Stimulated activated memory B cell treated with anti-CD40 and anti-IgM and Interleukin-4, amounts not matched to agents 10 μg/mL and 1 μg/mL and 100 μg/mL, for 72 hours (primary cell): ENCODE measurements at regions not wholly inside any gene's neighbourhood (a gene's known extent, or its start where the extent isn't known, plus 50 kb on each side); places are given as distances from the start of the nearest gene placed in this dataset.
"Not testable (repeated sequence)": the region's sequence is repeated elsewhere in the genome, so short reads cannot be mapped to it uniquely, and the experiment has no call there.

Experiments
- ATAC-seq: fragments of 150-1000 bp; cut with Tn5 transposase; 2 replicates; pipeline ENCODE4 v1.10.0; 2021
- H3K27ac Mint-ChIP-seq: one replicate; pipeline ENCODE4 v1.8.0; 2022; ENCODE audit warnings: mild to moderate bottlenecking, mixed read lengths
- H3K27me3 Mint-ChIP-seq: one replicate; pipeline ENCODE4 v1.8.0; 2022; ENCODE audit warnings: mixed read lengths
- H3K36me3 Mint-ChIP-seq: one replicate; pipeline ENCODE4 v1.8.0; 2022; ENCODE audit warnings: mixed read lengths
- H3K4me1 Mint-ChIP-seq: one replicate; pipeline ENCODE4 v1.8.0; 2022; ENCODE audit warnings: mixed read lengths
- H3K4me3 Mint-ChIP-seq: one replicate; pipeline ENCODE4 v1.8.0; 2022; ENCODE audit warnings: mild to moderate bottlenecking, moderate library complexity, mixed read lengths
- H3K9me3 Mint-ChIP-seq: one replicate; pipeline ENCODE4 v1.8.0; 2022; ENCODE audit warnings: mixed read lengths

- H3K27me3 Mint-ChIP-seq, H3K9me3 Mint-ChIP-seq, ATAC-seq, H3K27ac Mint-ChIP-seq, H3K4me3 Mint-ChIP-seq, H3K4me1 Mint-ChIP-seq: not testable (repeated sequence)
- peaks cover 11% of the 10 kb centered on the region for H3K36me3 Mint-ChIP-seq
Observed at GRCh38 chr9:62817214-62817613, 1627.4 kb downstream of the SPATA31A7 start.

GRCh38 chr9:62822185-62822584 lies 1632.3 kb downstream of the SPATA31A7 start:
- H3K36me3 Mint-ChIP-seq, H3K4me3 Mint-ChIP-seq, H3K27me3 Mint-ChIP-seq, H3K9me3 Mint-ChIP-seq, H3K4me1 Mint-ChIP-seq, H3K27ac Mint-ChIP-seq, ATAC-seq: not testable (repeated sequence)

DNA sequence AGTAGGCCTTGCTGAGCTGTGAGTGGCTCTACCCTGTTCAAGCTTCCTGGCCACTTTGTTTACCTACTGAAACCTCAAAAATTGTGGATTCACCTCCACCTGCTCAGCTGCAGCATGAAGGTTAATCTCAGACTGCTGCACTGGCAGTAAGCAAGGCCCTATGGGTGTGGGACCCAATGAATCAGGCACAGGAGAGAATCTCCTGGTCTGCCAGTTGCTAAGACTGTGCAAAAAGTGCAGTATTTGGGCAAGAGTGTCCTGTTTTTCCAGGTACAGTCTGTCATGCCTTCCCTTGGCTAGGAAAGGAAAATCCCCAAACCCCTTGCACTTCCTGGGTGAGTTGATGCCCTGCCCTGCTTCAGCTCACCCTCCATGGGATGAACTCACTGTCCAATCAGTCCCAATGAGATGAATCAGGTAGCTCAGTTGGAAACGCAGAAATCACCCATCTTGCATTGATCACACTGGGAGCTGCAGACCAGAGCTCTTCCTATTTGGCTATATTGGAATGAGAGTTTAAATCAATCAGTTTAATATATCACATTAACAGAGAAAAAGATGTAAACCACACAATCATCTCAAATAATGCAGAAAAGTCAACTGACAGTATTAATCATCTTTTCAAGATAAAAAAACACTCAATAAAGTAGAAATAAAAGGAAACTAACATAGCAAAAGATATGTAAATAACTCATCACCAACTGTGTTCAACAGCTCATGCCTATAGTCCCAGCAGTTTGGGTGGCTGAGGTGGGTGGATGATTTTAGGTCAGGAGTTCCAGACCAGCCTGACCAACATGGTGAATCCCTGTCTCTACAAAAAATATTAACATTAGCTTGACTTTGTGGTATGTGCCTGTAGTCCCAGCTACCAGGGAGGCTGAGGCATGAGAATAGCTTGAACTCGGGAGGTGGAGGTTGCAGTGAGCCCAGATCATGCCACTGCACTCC lies 1638.4 kb downstream of the SPATA31A7 start:
- H3K27me3 Mint-ChIP-seq, H3K4me1 Mint-ChIP-seq, H3K27ac Mint-ChIP-seq, H3K36me3 Mint-ChIP-seq, H3K9me3 Mint-ChIP-seq, H3K4me3 Mint-ChIP-seq: not testable (repeated sequence)
- peak; percentile 24 for ATAC-seq

- H3K27me3 Mint-ChIP-seq, H3K36me3 Mint-ChIP-seq, H3K4me3 Mint-ChIP-seq, ATAC-seq, H3K4me1 Mint-ChIP-seq, H3K27ac Mint-ChIP-seq, H3K9me3 Mint-ChIP-seq: not testable (repeated sequence)
Observed at GRCh38 chr9:62830829-62831459, 1641.1 kb downstream of the SPATA31A7 start.

GRCh38 chr9:62833323-62834200 lies 1643.7 kb downstream of the SPATA31A7 start:
- H3K27ac Mint-ChIP-seq, H3K27me3 Mint-ChIP-seq, H3K4me1 Mint-ChIP-seq, H3K9me3 Mint-ChIP-seq, ATAC-seq, H3K36me3 Mint-ChIP-seq, H3K4me3 Mint-ChIP-seq: not testable (repeated sequence)

GRCh38 chr9:62837254-62837911 lies 1647.5 kb downstream of the SPATA31A7 start:
- not testable (repeated sequence) for H3K4me1 Mint-ChIP-seq, H3K36me3 Mint-ChIP-seq, H3K9me3 Mint-ChIP-seq, ATAC-seq, H3K27me3 Mint-ChIP-seq
- Mint-ChIP-seq H3K27ac (peak overlapping the region; percentile 69), H3K4me3 (peak overlapping the region; percentile 57)

DNA sequence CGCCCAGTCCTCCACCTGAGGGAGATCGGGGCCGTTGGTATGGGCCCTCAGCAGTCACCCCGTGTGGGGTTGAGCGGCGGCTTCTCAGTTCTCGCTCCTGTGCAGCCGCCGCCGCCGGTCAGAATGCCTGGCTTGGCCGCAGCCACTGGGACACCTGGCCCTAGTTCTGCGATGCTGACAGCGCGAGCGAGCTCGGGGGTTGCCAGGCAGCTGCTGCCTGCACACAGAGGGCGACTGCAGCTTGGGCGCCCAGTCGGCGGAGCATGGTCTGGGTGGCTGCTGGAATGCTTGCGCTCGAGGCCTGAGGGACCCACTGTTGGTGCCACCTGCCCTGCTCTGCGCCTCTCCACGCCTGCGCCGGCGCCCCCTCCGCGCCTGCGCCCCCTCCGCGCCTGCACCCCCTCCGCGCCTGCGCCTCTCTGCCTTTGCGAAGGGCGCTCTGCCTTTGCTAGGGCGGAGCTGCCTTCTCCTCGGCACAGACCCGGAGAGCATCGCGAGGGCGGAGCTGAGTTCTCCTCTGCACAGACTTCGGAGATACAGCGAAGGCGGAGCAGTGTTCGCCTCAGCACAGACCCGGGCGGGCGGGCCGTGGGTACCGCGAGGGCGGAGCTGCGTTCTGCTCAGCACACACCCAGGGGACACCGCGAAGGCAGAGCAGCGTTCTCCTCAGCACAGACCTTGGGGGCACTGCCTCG lies 1648.3 kb downstream of the SPATA31A7 start:
- peak; percentile 100 for ATAC-seq
- not testable (repeated sequence) for H3K27me3 Mint-ChIP-seq, H3K9me3 Mint-ChIP-seq, H3K4me1 Mint-ChIP-seq, H3K36me3 Mint-ChIP-seq
- Mint-ChIP-seq H3K4me3 (peak overlapping the region; percentile 82), H3K27ac (peak overlapping the region; percentile 69)

- ATAC-seq, H3K9me3 Mint-ChIP-seq, H3K4me1 Mint-ChIP-seq, H3K27ac Mint-ChIP-seq: not testable (repeated sequence)
- Mint-ChIP-seq H3K4me3 (peak overlapping the region; percentile 36), H3K27me3 (peaks cover 10% of the 10 kb centered on the region), H3K36me3 (peaks cover 11% of the 10 kb centered on the region)
Observed at GRCh38 chr9:62839168-62839567, 1649.3 kb downstream of the SPATA31A7 start.

DNA sequence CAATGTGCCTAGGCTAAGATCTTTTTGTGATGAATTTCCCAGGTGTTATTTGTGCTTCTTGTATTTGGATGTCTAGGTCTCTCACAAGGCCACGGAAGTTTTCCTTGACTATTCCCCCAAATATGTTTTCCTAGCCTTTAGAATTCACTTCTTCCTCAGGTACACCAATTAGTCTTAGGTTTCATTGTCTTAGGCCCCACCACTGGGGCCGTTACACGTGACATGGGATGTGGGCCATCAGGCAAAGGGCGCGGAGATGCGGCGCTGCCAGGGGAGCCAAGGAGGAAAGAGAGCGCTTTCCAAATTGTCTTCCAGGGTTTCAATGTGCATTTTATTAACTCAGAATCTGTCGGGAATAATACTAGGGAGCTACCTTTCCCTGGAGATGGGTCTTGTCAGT lies 1653.3 kb downstream of the SPATA31A7 start:
- Mint-ChIP-seq H3K27me3 (peaks cover 10% of the 10 kb centered on the region), H3K36me3 (peaks cover 11% of the 10 kb centered on the region)
- H3K9me3 Mint-ChIP-seq, H3K27ac Mint-ChIP-seq, H3K4me3 Mint-ChIP-seq, ATAC-seq, H3K4me1 Mint-ChIP-seq: not testable (repeated sequence)

DNA sequence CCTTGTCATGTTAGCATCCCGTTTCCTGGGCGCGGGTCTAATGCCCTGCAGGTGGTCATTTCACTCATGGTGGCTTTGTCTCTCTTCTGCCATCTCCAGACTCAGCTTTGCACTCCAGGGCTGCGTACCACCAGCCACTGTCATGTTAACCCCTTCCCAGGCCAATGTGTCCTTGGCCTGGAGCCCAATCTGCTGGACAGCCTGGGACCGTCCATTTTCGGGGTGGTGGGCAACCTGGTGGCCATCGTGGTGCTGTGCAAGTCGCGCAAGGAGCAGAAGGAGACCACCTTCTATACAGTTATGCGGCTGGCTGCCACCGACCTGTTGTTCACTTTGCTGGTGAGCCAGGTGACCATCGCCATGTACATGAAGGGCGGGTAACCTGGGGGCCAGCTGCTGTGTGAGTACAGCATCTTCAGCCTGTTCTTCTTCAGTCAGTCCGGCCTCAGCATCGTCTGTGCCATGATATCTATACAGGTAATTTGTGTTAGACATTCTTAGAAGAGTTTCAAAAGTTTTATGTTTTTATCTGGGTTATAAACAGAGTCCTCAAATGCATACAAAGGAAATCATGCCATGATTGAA lies 1654.0 kb downstream of the SPATA31A7 start:
- peak; percentile 20 for ATAC-seq
- not testable (repeated sequence) for H3K9me3 Mint-ChIP-seq, H3K27ac Mint-ChIP-seq, H3K4me3 Mint-ChIP-seq, H3K4me1 Mint-ChIP-seq
- Mint-ChIP-seq H3K27me3 (peaks cover 10% of the 10 kb centered on the region), H3K36me3 (peaks cover 11% of the 10 kb centered on the region)

DNA sequence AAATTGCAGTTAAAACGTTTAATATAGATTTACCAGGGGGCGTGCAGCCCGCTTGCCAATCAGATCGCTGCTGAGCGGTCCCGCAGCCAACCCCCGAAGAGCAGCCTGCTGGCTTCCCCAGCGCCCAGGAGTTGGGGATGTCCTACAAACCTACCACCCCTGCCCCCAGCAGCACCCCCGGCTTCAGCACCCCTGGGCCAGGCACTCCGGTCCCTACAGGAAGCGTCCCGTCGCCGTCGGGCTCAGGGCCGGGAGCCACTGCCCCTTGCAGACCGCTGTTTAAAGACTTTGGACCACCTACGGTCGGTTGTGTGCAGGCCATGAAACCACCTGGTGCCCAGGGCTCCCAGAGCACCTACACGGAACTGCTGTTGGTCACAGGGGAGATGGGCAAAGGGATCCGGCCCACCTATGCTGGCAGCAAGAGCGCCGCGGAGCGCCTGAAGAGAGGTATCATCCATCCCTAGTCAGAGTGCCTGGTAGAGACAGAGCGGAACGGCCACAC lies 1654.9 kb downstream of the SPATA31A7 start:
- not testable (repeated sequence) for H3K27ac Mint-ChIP-seq, H3K9me3 Mint-ChIP-seq, H3K4me1 Mint-ChIP-seq
- Mint-ChIP-seq H3K36me3 (peaks cover 11% of the 10 kb centered on the region), H3K27me3 (peaks cover 10% of the 10 kb centered on the region), H3K4me3 (peak overlapping the region; percentile 44)
- ATAC-seq: peak; percentile 73

GRCh38 chr9:62848258-62848657 lies 1658.4 kb downstream of the SPATA31A7 start:
- H3K27ac Mint-ChIP-seq, ATAC-seq, H3K9me3 Mint-ChIP-seq, H3K4me3 Mint-ChIP-seq, H3K36me3 Mint-ChIP-seq, H3K27me3 Mint-ChIP-seq, H3K4me1 Mint-ChIP-seq: not testable (repeated sequence)

DNA sequence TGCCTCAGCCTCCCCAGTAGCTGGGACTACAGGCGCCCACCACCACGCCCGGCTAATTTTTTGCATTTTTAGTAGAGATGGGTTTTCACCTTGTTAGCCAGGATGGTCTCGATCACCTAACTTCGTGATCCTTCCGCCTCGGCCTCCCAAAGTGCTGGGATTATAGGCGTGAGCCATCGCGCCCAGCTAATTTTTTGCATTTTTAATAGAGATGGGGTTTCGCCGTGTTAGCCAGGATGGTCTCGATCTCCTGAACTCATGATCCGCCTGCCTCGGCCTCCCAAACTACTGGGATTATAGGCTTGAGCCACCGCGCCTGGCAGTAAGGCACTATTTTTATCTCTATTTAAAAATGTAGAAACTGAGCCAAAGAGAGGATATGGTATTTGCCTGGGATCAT lies 1660.2 kb downstream of the SPATA31A7 start:
- not testable (repeated sequence) for H3K4me3 Mint-ChIP-seq, H3K4me1 Mint-ChIP-seq, ATAC-seq, H3K9me3 Mint-ChIP-seq, H3K27ac Mint-ChIP-seq, H3K36me3 Mint-ChIP-seq, H3K27me3 Mint-ChIP-seq

- H3K4me1 Mint-ChIP-seq, H3K9me3 Mint-ChIP-seq, H3K27ac Mint-ChIP-seq, H3K4me3 Mint-ChIP-seq, H3K36me3 Mint-ChIP-seq: not testable (repeated sequence)
- peak; percentile 4 for ATAC-seq
- peaks cover 24% of the 10 kb centered on the region for H3K27me3 Mint-ChIP-seq
Observed at GRCh38 chr9:62857280-62857679, 1667.4 kb downstream of the SPATA31A7 start.
